ENCODE measurements at regions not wholly inside any gene's neighbourhood (a gene's known extent, or its start where the extent isn't known, plus 50 kb on each side); places are given as distances from the start of the nearest gene placed in this dataset.
"Not testable (repeated sequence)": the region's sequence is repeated elsewhere in the genome, so short reads cannot be mapped to it uniquely, and the experiment has no call there.

- H3K27ac ChIP-seq, result no peak overlapping the region
- TF ChIP-seq ZFX (IDR thresholded peaks at IDR 0.05) (no peak), CTCF (conservative IDR thresholded peaks at IDR 0.05) (no peak)
Measured at GRCh38 chr13:80498433-80498832, 157.5 kb upstream of the SPRY2 start.

DNA sequence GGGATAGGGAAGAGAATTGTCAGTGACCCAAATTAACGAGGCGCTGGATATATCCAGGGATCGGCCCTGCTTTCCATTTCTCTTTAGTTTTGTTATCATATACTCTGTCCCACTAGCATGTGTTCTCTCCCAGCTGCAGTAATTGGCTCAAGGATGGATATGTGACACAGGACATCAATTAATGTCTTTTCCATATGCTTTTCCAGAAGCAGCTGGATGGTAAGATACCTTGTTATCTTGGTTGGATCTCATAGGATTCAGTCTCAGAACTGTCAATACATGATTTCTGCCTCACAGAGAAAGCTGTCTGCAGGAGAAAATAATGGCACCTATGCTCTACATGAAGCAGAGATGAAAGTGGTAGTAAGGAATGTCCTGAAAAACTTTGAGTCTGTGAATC is 157.1 kb upstream of the SPRY2 start:
- TF ChIP-seq ZFX (IDR thresholded peaks at IDR 0.05), result no peak
- TF ChIP-seq CTCF (conservative IDR thresholded peaks at IDR 0.05), result no peak
- H3K27ac ChIP-seq, result no peak overlapping the region

GRCh38 chr13:80497439-80497838 is 156.5 kb upstream of the SPRY2 start:
- H3K27ac ChIP-seq, result no peak overlapping the region
- TF ChIP-seq CTCF (conservative IDR thresholded peaks at IDR 0.05), result no peak
- TF ChIP-seq ZFX (IDR thresholded peaks at IDR 0.05), result no peak

DNA sequence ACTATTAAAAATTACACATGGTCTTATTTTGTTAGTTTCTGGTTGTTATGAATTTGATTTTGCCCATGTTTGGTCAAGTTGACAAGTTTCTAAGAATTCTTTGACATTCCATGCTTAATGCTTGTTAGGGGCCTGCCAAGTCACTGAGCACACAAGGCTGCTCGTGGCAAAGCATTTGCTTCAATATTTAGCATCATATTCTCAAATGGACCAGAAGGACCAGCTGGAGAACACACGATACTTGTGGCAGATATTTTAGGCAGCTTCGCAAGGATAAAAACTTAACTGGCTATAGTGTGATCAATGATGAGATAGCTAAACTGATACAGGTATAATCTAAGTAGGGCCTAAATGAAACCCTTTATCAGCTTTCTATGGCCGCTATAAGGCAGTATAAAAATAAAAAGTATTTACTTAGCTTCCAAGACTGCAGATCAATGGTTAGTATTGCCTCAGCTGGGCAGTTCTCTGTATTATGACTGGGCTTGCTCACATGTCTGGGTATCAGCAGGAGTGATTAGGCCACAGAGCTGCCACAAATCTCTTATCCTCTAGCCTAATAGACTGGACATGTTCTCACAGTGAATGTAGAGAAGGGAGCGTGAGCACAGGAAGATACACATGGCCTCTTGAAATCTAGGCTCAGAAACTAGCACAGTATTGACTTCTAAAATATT is 155.9 kb upstream of the SPRY2 start:
- no peak for TF ChIP-seq ZFX (IDR thresholded peaks at IDR 0.05)
- no peak for TF ChIP-seq CTCF (conservative IDR thresholded peaks at IDR 0.05)
- H3K27ac ChIP-seq, result no peak overlapping the region

DNA sequence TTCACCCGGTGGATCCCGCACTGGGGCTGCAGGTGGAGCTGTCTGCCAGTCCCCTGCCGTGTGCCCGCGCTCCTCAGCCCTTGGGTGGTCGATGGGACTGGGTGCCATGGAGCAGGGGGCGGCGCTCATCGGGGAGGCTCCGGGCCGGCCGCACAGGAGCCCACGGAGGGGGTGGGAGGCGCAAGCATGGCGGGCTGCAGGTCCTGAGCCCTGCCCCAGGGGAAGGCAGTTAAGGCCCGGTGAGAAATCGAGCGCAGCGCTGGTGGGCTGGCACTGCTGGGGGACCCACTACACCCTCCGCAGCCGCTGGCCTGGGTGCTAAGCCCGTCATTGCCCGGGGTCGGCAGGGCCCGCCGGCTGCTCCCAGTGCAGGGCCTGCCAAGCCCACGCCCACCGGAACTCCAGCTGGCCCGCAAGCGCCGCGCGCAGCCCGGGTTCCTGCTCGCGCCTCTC is 149.6 kb upstream of the SPRY2 start:
- H3K27ac ChIP-seq, result not testable (repeated sequence)

- H3K27ac ChIP-seq, result no peak overlapping the region
- TF ChIP-seq ZFX (IDR thresholded peaks at IDR 0.05) (no peak), CTCF (conservative IDR thresholded peaks at IDR 0.05) (no peak)
Measured at GRCh38 chr13:80486402-80486801, 145.5 kb upstream of the SPRY2 start.

GRCh38 chr13:80483157-80483556 is 142.2 kb upstream of the SPRY2 start:
- TF ChIP-seq ZFX (IDR thresholded peaks at IDR 0.05) (no peak), CTCF (conservative IDR thresholded peaks at IDR 0.05) (no peak)
- no peak overlapping the region for H3K27ac ChIP-seq

- no peak overlapping the region for H3K27ac ChIP-seq
Measured at GRCh38 chr13:80481588-80481987, 140.7 kb upstream of the SPRY2 start.

More at GRCh38 chr13:80481588-80481987, 140.7 kb upstream of the SPRY2 start:
- no peak for TF ChIP-seq ZFX (IDR thresholded peaks at IDR 0.05)
- TF ChIP-seq CTCF (conservative IDR thresholded peaks at IDR 0.05), result no peak
